GM12878 (cell line): ENCODE measurements at regions not wholly inside any gene's neighbourhood (a gene's known extent, or its start where the extent isn't known, plus 50 kb on each side); places are given as distances from the start of the nearest gene placed in this dataset.

Source experiments
- ATF2 ChIP-seq: IDR thresholded peaks from 2 replicates; pipeline ENCODE4 v1.6.1; 2012; ENCODE audit warnings: low read length, inconsistent platforms
- EZH2 ChIP-seq: IDR thresholded peaks from 2 replicates; pipeline ENCODE4 v1.6.1; 2012; ENCODE audit warnings: low read depth, mild to moderate bottlenecking, control low read depth, inconsistent platforms, low read length, borderline replicate concordance; ENCODE audit not compliant: control insufficient read depth
- POLR2A ChIP-seq: IDR thresholded peaks from 2 replicates; pipeline ENCODE4 v1.6.1; 2011; ENCODE audit warnings: low read depth, mild to moderate bottlenecking, low read length
- ZBTB11 ChIP-seq: fragments of 450-650 bp; formaldehyde crosslinking; IDR thresholded peaks from 2 replicates; pipeline ENCODE4 v1.5.0; 2022; ENCODE audit warnings: mild to moderate bottlenecking, missing genetic modification characterization

- TF ChIP-seq ATF2 (no peak), EZH2 (no peak), ZBTB11 (CRISPR knock-in tag) (no peak), POLR2A (no peak)
These were observed 150.8 kb upstream of the FSCB start for GRCh38 chr14:44657696-44658388.
